ENCODE measurements at regions not wholly inside any gene's neighbourhood (a gene's known extent, or its start where the extent isn't known, plus 50 kb on each side); places are given as distances from the start of the nearest gene placed in this dataset.

DNA sequence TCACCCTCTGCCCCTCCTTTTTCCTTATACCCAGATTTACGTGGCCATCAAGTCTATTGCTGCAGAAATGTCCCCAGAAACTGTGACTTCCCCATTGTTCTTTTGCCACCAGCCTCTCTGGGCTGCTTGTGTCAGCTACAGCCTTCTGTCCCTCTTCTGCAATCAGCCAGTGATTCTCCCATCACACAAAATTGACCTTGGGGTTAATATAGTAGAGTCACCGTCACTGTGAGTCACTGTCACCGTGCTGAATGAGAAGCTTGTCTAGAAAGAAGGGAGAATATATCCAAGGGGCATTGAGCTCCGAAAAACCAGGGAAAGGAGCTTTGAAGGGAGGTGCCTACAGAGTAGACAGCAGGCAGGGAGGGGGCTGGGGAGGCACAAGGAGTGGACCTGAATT is 290.5 kb downstream of the HAPSTR1 start:
- DNase-seq = no peak

DNA sequence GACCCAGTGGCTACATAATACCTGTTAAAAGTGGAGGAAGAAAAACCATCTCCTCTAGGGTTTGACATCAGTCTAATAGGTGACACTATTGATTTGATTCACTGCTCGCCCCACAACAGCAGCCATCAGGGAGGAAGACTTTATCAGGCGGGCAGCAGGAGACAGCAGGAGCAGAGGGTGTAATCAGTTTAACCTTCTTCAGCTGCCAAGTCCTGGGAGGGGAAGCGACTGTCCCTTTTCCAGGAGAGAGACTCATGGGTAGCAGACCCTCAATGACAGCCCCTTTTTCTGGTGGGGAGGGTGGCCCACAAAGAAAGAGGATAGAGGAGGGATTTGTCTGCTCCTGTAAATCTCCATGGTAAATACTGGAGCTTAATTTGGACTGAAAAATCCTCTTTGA is 291.8 kb downstream of the HAPSTR1 start:
- DNase-seq = no peak

DNA sequence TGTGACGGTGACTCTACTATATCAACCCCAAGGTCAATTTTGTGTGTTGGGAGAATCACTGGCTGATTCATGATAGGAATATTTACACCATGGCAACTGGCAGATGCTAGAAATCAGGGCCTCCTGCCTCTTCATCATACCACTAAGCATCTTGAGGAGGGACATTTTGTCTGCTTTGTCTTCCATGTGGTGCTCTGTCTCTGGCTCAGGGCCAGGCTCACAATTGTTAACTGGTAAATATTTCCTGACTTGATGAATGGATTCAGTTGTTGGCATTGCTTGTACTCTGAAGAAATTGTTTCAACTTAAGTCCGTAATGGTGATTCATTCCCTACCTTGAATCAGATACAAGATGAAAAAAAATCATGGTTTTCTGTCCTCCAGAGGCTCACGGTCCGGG is 292.7 kb downstream of the HAPSTR1 start:
- DNase-seq = no peak

DNA sequence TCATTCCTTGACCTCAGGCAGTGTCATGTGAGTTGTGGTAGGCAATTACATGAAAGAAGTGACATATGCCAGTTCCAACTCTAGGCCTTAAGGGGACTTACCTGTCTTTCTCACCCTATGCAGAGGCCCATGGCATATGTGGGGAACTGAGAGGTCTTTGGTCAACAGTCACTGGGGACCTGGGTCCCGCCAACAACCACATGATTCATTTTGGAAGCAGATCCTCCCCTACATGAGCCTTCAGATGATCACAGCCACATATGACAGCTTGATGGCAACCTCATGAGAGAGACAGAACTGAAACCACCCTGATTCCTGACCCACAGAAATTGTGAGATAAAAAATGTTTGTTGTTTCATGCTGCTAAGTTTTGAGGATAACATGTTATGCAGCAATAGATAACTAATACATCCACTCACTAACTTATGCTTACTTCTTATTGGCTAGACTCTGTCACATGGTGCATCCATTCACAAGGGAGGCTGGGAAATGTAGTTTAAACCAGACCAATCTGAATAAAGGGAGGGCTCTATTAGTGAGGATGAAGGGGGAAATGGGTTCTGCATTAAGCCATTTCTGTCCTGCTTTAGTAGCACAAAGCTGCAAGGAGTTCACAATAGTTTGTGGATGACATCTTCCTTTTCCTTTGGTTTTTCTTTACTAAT is 298.2 kb downstream of the HAPSTR1 start:
- DNase-seq = no peak

DNA sequence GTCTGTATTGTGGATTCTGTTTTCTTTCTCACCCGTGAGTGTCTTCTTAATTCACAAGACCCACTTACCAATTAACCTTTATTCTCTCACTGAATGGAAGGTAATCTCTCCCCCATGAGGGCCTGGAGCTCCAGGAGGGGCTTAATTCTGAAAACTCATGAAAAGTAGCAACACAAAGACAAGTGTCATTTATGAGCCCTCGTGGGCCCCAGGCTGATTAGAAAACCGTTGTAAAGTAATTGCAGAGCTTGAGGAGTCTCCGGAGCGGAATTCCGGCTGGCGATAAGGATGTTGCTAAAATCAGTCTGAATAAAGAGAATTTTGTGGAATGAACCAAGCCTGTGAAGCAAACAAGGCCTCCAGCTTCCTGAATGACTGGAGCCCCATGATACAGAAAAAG is 301.5 kb downstream of the HAPSTR1 start:
- no peak for DNase-seq

DNA sequence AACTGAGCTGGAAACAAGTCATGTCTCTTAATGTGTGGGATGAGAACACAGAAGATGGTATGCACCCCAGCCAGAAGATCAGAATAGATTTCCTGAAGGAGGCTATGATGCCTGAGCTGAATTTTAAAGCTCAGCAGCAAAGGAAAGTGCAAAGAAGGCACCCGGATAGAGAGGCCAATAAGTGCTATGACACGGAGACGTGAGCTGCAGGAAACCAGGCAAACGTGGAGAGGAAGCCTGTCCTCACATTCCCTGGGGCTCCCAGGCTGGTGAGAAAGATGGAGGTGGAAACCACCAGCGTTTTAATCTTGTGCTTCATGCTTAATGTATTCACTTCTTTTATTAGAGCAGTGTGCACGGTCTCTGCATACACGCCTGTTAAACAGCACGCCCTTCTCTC is 302.1 kb downstream of the HAPSTR1 start:
- no peak for DNase-seq

DNA sequence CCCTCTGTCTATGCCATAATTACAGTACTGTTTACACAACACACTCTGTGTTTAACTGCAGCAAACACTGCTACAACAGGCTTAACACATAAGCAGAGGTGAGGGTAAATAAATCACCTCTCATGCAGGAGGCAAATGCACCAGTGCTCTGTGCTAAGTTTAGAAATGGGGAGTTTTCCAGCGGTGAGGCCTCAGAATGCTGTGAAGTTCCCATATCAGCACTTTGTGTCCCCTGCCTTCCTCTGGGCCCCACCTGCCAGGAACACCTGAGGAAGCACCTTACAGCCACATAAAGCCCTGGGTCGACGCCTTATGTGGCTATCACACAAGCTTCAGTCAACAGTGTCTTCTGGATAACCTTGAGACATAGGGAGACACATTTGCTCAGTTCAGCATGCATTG is 304.5 kb downstream of the HAPSTR1 start:
- DNase-seq = no peak

DNA sequence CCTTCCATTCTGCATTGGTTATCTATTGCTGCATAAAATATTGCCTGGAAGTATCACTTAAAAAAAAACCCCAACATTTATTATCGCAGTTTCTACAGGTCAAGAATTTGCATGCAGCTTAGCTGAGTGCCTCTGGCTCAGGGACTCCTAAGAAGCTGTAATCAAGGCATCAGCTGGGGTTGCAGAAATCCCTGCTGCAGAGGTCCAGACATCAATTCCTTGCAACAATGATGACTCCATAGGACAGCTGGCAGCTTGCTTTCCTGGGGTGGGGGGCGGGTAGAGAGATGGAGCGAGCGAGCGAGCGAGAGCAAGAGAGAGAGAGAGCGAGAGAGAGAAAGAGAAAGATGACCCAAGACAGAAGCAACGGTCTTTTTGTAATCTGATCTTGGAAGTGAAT is 308.1 kb downstream of the HAPSTR1 start:
- no peak for DNase-seq

DNA sequence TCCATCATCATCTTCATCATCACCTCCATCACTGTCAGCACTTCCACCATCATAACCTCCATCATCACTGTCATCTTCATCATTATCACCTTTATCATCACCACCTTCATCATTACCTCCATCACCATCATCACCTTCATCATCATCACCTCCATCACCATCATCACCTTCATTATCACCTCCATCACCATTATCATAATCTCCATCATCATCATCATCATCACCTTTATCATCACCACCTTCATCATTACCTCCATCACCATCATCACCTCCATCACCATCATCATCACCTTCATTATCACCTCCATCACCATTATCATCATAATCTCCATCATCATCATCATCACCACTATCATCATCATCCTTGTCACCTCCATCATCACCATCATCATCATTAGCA is 309.7 kb downstream of the HAPSTR1 start:
- no peak for DNase-seq

DNA sequence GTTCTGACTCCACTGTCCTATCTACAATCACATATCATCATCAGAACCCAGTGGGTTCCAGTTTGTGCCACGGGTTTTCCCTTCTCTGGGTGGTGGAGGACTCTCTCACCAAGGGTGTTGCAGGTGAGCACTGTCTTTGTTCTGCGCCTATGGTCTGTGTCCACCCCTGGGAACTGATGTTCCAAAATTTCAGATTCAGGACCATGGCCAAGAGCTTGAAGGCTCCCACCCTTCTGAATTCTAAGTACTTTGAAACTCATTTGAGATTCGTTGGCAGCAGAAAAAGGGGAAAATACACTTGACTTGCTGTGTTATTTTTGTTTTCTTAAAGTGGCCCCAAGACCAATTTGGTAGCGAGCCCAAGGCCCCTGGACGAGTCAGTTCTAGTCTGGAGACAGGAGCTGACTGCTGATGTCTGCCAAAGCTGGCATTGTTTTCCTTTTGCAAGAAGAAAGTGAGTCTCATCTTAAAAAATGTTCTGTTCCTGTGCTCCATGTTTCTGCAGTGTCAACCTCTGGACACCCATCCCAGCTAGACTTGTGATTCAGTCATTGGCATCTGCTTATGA is 310.9 kb downstream of the HAPSTR1 start:
- no peak for DNase-seq

DNA sequence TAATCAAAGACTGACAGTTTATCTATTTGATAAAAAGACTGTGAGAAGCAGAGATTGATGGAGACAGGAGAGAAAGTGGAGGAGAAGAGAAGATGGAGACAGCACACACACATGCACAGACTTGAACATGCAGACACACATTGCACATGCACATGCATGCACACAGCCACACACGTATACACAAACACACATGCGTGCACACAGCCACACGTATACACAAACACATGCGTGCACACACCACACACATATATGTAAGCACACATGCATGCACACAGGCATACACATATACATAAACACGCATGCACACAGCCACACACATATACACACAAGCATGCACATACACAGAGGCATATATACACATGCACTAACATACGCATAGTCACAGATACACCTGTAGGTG is 313.4 kb downstream of the HAPSTR1 start:
- DNase-seq = no peak

DNA sequence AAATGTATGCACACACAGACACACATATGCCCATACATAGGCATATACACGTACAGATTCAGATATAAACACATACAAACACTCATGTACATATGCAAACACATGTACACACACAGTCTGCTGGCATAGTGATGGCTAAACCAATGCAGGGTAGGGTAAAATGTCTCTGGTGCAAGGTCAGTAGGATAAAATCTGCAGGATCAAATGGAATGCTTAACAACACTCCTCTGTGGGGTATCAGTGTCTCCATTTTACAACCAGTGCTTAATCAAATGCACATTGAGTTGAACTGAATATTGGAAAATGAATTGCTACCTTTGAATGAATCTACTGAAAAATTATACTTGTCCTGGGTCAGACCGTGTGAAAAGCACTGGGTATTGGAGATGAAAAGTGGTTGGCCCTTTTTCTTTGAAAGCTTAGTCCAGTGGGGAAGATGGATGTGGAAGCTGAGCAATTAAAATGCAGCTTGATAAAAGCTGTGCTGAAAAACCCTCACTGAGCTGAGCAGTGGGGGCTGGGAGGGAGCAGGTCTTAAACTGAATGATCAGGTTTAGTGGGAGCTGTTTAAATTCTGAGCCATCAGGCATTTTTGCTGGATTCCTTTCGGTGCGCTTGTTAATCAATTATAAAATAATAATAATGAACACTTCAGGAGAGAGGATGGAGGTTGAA is 314.7 kb downstream of the HAPSTR1 start:
- no peak for DNase-seq

DNA sequence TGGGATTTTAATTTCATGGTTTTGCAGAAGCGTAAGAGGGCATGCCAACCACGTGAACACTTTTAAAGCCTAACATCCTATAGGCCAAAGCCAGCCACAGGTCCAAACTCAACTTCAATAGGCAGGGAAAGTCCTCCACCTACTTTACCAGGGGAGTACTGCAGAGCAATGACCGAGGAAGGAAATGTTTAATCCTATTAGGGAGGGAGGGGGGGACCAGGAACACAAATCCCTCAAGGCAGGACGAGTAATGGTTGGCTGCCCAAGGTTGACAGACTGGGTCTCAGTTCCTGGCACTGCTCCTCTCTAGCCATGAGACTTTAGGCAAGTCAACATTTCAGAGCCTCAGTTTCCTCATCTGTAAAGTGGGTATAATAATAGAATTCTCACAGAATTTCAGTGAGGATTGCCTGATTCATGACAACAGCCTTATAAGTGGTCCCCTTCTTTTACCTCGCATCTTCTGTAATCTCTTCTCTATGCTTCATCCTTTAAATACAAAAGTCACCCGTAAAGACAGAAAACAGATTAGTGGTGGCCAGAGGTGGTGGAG is 315.8 kb downstream of the HAPSTR1 start:
- no peak for DNase-seq

DNA sequence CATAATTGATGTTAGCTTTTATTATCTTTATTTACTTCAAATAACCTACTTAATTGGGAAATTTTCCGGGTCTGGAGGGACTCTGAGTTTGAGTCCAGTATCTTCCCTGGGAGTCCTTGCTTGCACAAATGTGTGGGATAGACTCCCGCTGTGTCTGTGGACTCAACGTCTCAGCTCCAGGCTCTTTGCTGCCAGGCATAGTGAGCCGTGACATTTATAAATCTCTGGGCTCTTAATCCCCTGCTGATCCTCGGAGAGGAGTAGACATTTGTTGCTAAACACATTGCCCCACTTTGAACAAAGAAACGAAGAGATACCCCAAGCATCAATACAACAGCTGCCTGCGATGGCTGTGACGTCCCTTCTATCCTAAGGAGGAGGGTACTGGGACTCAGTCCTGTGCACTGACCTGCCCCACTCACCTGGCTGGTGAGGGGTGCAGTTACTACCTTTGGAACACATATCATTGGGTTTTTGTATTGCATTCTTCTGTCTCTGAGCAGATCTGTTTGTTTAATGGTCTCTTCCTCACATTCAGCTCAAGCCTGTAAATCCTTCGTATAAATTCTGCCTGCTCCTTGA is 316.9 kb downstream of the HAPSTR1 start:
- DNase-seq = no peak

DNA sequence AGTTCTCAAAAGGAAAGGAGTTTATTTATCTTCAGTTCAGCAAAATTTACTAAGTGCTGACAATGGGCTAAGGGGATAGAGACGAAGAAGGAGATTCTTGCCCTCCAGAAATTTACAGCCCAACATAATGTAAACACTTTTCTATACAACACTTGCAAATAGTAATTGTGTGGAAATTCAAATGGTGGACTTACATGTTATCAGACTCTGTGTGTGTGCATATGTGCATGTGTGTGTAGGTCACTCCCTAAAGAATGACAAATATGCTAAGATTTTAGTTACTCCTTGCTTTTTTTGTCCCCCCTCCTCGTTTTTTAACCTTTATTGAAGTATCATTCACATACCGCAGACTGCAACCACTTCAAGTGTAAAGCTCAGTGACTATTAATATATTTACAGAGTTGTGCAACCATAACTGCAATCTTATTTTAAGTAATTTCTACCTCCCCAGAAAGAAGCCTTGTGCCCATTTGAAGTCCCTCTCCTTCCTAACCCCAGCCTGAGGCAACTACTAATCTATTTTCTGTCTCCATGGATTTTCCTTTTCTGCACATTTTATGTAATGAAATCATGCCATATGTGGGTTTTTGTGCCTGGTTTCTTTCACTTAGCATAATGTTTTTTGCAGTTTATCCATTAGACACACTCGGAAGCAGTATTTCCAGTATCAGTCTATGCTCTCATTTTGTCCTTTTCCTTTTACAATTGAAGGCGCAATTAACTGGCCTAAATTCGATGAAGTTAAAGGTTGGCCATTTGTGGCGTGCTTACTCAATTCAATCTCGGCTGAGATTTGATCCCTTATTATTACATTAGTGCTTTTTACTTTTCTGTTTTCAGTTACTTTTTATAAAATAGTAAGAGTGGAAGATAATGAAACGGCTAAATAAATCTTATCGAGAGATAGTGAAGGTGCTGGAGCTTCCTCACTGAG is 318.4 kb downstream of the HAPSTR1 start:
- DNase-seq = no peak

DNA sequence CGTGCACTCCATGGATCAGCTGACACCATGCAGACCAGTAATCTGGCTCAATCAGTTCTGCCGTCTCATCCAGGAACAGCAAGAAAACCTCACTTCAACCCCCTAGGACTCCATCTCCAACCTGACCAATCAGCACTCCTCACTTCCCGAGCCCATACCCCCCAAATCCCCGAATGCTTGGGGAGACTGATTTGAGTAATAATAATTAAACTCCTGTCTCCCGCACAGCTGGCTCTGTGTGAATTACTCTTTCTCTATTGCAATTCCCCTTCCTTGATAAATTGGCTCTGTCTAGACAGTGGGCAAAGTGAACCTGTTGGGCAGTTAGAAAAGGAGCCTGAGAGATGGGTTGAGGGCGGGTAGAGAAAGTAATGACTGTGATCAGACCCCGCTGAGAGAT is 320.0 kb downstream of the HAPSTR1 start:
- DNase-seq = no peak

DNA sequence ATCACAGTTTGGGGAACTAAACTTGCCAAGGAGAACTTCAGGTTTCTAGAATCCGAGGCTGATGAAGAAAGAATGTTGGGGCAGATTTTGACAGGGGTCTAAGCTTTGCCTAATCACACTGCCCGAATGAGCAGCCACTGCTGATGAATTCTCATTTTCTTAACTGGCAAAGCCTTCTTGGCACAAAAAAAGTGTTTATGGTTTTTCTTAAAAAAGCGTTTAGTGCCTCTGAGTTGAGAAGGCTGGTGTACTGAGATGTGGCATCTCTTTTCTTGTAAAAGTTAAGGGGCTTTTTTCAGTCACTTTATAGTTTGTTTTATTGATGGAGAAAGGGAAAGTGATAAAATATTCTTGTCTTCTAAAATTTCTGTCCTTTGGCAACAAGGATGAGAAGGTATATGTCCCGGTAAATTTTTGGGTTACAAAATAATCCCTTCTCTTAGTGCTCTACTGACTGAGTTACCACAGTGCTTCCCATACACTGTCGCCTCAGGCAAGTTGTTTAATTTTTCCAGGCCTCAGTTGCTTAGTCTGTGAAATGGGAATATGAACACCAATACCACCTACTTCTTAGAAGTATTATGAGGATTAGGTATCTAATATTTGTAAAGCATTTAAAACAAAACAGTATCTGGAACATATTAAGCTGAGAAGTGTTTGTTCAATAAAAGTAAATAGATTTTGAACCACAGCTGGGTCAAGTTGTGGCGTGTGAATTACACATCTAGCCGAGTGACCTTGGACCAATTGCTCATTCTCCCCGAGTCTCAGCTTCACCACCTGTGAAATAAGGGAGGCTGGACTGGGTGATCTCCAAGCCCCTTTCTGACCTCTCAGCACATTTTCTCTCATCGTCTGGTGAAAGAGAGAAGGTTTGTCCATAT is 320.8 kb downstream of the HAPSTR1 start:
- no peak for DNase-seq

DNA sequence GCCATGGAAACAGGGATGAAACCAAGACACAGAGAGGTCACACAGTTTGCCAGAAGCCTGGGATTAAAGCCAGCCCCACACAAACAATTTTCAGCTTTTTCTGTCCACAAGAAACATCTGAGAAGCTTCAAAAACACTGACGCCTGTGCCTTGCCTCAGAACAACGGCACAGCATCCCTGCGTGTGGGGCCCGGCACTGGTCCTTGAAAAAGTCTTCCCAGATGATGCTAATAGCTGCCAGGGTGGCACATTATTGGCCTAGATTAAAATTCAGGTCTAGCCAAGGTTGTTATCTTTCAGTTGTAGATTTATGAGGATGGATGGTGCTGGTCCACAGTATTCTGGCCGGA is 321.4 kb downstream of the HAPSTR1 start:
- DNase-seq = no peak

DNA sequence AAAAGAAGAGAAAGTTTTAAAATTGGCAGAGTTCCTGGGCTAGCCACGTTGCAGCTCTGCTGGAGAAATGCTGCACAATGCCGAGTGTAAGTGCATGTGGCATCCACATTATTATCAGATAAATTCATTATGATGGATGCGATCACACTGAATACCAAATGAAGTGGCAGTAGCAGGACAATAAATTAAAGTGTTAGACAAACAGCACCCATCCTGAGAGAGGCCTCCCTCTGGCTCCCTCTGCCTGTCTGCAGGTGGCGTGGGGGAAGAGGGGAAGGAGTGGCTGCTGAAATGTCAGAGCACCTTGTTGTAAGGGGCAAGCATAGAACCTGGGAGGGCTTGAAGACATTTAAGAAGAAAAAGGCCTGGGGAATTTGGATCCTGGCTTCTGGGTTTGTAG is 324.1 kb downstream of the HAPSTR1 start:
- no peak for DNase-seq

DNA sequence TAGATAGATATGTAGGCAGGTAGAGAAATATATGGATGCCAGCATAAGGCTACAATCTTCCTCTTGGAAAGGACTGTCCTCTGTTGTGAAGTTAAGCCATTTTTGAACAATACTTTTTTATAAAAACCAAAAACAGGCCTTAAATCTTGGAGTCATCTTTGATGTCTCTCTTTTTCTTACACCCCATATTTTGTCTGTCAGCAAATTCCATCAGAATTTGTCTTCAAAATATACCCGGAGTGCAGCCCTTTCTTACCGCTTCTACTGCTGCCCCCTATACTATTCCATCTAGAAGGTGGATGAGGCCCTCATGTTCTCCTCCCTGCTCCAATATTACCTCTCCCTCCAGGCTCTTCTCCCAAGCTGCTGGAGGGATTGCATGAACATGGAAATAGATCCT is 326.5 kb downstream of the HAPSTR1 start:
- no peak for DNase-seq

DNA sequence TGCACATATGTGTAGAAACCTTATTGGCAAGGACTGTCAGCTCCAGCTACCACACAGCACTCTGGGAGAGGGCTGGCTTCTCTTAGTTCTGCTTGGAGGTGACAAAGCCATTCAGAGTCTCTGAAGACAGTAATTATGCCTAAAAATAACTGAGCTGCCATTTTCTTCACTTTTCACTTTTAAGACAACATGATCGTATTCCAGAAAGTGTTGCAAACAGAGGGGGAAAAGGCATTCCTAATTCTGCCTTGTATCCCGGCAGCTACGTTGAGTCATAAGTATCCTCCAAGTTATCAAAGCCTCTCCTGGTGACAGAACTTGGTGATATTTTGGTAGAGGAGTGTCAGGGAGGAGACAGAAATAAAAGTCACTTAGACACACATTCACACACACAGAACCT is 327.7 kb downstream of the HAPSTR1 start:
- no peak for DNase-seq

Measured in suppressor macrophage treated with lipopolysaccharide for 1 hour (primary cell).